ENCODE measurements at regions not wholly inside any gene's neighbourhood (a gene's known extent, or its start where the extent isn't known, plus 50 kb on each side); places are given as distances from the start of the nearest gene placed in this dataset.

DNA sequence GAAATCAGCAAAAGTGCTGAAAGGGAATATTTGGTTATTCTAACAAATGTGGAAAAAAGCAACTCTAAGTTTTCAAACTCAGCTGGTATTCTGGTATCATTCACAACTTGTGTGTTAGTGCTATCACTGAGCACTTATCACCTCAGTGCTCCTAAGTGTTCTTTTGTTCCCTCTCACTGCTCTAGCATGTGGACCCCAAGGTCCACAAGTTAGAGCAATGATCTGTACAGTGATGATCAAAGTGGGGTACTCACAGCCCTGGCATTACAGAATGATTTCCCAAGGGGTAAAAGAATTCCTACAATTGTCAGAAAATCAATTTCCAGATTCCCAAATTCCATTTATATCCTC is 575.0 kb downstream of the DIAPH3 start:
- TF ChIP-seq, protein P1, sequence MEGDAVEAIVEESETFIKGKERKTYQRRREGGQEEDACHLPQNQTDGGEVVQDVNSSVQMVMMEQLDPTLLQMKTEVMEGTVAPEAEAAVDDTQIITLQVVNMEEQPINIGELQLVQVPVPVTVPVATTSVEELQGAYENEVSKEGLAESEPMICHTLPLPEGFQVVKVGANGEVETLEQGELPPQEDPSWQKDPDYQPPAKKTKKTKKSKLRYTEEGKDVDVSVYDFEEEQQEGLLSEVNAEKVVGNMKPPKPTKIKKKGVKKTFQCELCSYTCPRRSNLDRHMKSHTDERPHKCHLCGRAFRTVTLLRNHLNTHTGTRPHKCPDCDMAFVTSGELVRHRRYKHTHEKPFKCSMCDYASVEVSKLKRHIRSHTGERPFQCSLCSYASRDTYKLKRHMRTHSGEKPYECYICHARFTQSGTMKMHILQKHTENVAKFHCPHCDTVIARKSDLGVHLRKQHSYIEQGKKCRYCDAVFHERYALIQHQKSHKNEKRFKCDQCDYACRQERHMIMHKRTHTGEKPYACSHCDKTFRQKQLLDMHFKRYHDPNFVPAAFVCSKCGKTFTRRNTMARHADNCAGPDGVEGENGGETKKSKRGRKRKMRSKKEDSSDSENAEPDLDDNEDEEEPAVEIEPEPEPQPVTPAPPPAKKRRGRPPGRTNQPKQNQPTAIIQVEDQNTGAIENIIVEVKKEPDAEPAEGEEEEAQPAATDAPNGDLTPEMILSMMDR (IDR thresholded peaks at IDR 0.05; ENCODE audit: control insufficient read depth, extremely low read depth, insufficient read depth): no peak
- DNase-seq (ENCODE audit: low read depth): no peak
- H3K4me3 ChIP-seq (ENCODE audit: low read depth, low read length): no peak overlapping the region

DNA sequence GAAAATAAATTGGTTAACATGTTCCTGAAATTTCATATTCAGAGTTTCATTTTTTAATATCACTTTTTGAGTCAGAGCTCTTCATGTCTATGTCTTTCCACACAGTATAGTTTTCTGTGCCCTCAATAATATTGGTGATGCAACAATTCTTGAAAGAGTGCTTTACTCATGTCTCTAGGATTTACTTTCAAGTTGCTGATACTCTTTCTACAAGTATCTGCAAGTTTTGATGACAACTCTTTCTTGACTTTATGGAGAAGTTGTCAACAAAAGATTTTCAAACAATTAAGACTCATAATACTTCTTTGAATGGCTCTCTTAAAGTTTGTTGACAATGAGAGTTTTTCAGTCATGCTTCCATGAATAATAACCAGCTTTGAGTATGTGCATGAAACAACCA is 561.7 kb downstream of the DIAPH3 start:
- TF ChIP-seq, protein P1 (IDR thresholded peaks at IDR 0.05; ENCODE audit: control insufficient read depth, extremely low read depth, insufficient read depth): no peak
- DNase-seq (ENCODE audit: low read depth): no peak
- H3K4me3 ChIP-seq (ENCODE audit: low read depth, low read length): no peak overlapping the region

DNA sequence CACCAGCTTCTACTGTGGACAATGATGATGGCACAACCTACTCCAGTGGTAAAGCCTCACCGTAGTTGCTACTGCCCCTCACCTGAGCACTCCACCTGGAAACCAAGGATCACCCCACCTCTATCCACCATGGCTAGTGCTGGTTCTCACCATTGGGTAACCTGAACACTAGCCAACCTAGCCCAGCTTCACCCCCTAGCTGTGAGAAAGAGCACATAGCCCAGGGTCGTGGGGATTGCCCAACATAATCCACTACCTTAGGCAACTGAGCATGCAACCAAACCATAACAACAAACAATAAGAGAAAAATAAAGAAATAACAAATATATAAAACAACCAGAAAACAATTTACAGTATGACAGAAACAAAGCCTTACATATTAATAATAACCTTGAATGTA is 560.1 kb downstream of the DIAPH3 start:
- TF ChIP-seq, protein P1 (IDR thresholded peaks at IDR 0.05; ENCODE audit: control insufficient read depth, extremely low read depth, insufficient read depth): no peak
- no peak for DNase-seq (ENCODE audit: low read depth)
- no peak overlapping the region for H3K4me3 ChIP-seq (ENCODE audit: low read depth, low read length)

DNA sequence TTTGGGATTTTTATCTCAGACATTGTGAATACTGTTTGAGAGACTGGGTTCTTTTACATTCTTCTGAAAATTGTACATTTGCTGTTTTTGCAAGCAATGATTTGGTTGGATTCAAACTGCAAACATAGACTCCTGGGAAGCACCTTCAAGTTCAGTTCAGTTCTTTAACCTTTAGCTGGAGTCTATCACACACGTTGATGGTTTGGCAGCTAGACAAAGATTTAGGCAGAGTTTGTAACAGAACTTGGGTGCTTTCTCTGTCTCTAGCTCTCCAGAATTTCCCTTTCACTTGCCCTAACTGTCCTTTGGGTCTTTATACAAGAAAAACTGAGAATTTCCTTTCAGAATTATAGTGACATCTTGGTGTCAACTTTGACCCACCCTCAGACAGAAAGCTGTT is 556.6 kb downstream of the DIAPH3 start:
- DNase-seq (ENCODE audit: low read depth): no peak
- no peak overlapping the region for H3K4me3 ChIP-seq (ENCODE audit: low read depth, low read length)
- TF ChIP-seq, protein P1 (IDR thresholded peaks at IDR 0.05; ENCODE audit: control insufficient read depth, extremely low read depth, insufficient read depth): no peak

DNA sequence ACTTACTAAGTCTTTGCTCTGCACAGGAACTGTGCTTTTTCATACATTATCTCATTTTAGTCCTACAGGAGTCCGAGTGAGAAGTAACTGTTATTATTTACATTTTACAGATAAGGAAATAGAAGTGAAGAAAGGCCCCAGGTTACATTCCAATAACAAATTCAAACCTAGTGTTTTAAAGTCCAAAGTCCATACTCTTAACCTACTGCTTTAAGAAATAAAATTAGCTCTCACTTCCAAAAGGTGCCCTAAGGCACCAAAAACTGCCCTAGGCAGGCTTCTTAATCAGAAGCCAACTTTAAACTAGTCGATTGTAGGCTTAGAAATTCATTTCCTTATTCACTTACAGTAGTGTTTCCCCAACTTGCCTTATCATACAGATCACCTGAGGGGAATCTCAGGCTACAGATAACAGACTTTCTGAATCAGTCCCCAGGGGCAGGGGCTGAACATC is 555.9 kb downstream of the DIAPH3 start:
- H3K4me3 ChIP-seq (ENCODE audit: low read depth, low read length): no peak overlapping the region
- TF ChIP-seq, protein P1 (IDR thresholded peaks at IDR 0.05; ENCODE audit: control insufficient read depth, extremely low read depth, insufficient read depth): no peak
- DNase-seq (ENCODE audit: low read depth): no peak

DNA sequence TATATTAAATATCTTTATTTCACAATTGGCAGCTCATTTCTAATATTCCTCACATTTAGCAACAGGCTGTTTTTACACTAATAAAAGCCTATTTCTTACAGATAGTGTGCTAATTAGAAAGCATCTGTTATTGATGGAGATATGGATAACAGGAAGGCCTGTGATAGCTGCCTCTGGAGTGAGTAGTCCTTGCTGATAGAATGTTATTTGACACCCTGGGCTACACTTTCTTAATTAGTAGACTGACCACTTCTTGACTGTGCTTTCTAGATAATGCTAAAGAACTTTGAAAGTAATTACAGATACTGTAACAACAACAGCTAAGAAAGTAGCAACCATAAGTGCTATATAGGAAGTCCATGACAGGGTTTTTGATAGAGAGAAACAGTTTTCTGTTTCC is 554.3 kb downstream of the DIAPH3 start:
- no peak for DNase-seq (ENCODE audit: low read depth)
- H3K4me3 ChIP-seq (ENCODE audit: low read depth, low read length): no peak overlapping the region
- TF ChIP-seq, protein P1 (IDR thresholded peaks at IDR 0.05; ENCODE audit: control insufficient read depth, extremely low read depth, insufficient read depth): no peak

All from LNCaP clone FGC (cell line).